Endodermal cell (in vitro differentiated cells): ENCODE measurements at regions not wholly inside any gene's neighbourhood (a gene's known extent, or its start where the extent isn't known, plus 50 kb on each side); places are given as distances from the start of the nearest gene placed in this dataset.

ENCODE experiments used
- DNase-seq: peaks from one replicate; pipeline ENCODE4 v3.0.0-alpha.2; 2017
- H3K27ac ChIP-seq: 2 replicates; pipeline ENCODE4 v1.5.1; 2013; ENCODE audit warnings: mild to moderate bottlenecking, low read depth, low read length, moderate library complexity
- H3K27me3 ChIP-seq: 2 replicates; pipeline ENCODE4 v1.6.1; 2013; ENCODE audit warnings: mild to moderate bottlenecking, low read length, moderate library complexity; ENCODE audit not compliant: insufficient read depth, control insufficient read depth, poor library complexity, severe bottlenecking
- H3K36me3 ChIP-seq: 2 replicates; pipeline ENCODE4 v1.7.0; 2013; ENCODE audit warnings: mild to moderate bottlenecking, low read length, moderate library complexity; ENCODE audit not compliant: control insufficient read depth, insufficient read depth
- H3K4me1 ChIP-seq: one replicate; pipeline ENCODE4 v1.7.0; 2013; ENCODE audit warnings: low read length; ENCODE audit not compliant: control insufficient read depth, insufficient read depth
- H3K4me3 ChIP-seq: 2 replicates; pipeline ENCODE4 v1.5.1; 2013; ENCODE audit warnings: mild to moderate bottlenecking, low read length, moderate library complexity
- H3K9ac ChIP-seq: 2 replicates; pipeline ENCODE4 v1.6.1; 2013; ENCODE audit warnings: mild to moderate bottlenecking, low read length, moderate library complexity; ENCODE audit not compliant: poor library complexity, severe bottlenecking; ENCODE audit errors: extremely low read depth
- H3K9me3 ChIP-seq: 2 replicates; pipeline ENCODE4 v1.6.1; 2013; ENCODE audit warnings: mild to moderate bottlenecking, low read length, moderate library complexity; ENCODE audit not compliant: control insufficient read depth
- H3K27ac Mint-ChIP-seq: 2 replicates; pipeline ENCODE4 v1.8.0; 2020; ENCODE audit warnings: mixed read lengths
- H3K27me3 Mint-ChIP-seq: 2 replicates; pipeline ENCODE4 v1.8.0; 2021; ENCODE audit warnings: mild to moderate bottlenecking, mixed read lengths; ENCODE audit not compliant: insufficient read depth
- H3K36me3 Mint-ChIP-seq: 2 replicates; pipeline ENCODE4 v1.8.0; 2020; ENCODE audit warnings: low read depth, mixed read lengths
- H3K4me1 Mint-ChIP-seq: 2 replicates; pipeline ENCODE4 v1.8.0; 2020; ENCODE audit warnings: mixed read lengths
- H3K4me3 Mint-ChIP-seq: 2 replicates; pipeline ENCODE4 v1.8.0; 2020; ENCODE audit warnings: mild to moderate bottlenecking, moderate library complexity, mixed read lengths
- H3K9me3 Mint-ChIP-seq: 2 replicates; pipeline ENCODE4 v1.8.0; 2020; ENCODE audit warnings: mild to moderate bottlenecking, mixed read lengths
- CTCF ChIP-seq: fragments of 200-600 bp; sonication (generic); conservative IDR thresholded peaks from 2 replicates; pipeline ENCODE4 v1.5.0; 2021; ENCODE audit warnings: antibody characterized with exemption, mild to moderate bottlenecking
- WGBS, 2 experiments: methylation state at CpG; one replicate each; pipeline versions ENCODE4 v1.1.5 to v1.1.7; 2013; ENCODE audit warnings: missing lambda C conversion rate in 2 of 2, mixed read lengths in 1 of 2; ENCODE audit not compliant: insufficient coverage in 1 of 2, insufficient read length in 1 of 2; 5-methylcytosine and 5-hydroxymethylcytosine counted together

- Histone ChIP-seq H3K27ac (no peak overlapping the region), H3K27me3 (no peaks in the 10 kb centered on the region), H3K36me3 (peaks cover 4% of the 10 kb centered on the region), H3K4me1 (peaks cover 13% of the 10 kb centered on the region), H3K9ac (no peak overlapping the region), H3K9me3 (no peaks in the 10 kb centered on the region), H3K4me3 (no peak overlapping the region)
- Mint-ChIP-seq H3K27ac (peak overlapping the region; percentile 65), H3K27me3 (no peaks in the 10 kb centered on the region), H3K4me1 (peaks cover 34% of the 10 kb centered on the region), H3K36me3 (peaks cover 4% of the 10 kb centered on the region), H3K4me3 (no peak overlapping the region), H3K9me3 (no peaks in the 10 kb centered on the region)
- DNase-seq: no peak
- TF ChIP-seq CTCF: no peak
- 87 to 89% methylated on average over 6 to 11 of the region's 11 CpGs for WGBS, 2 experiments
These were observed 59.2 kb upstream of the PIM1 start for GRCh38 chr6:37110500-37111461.

GRCh38 chr6:37113976-37114375 is 56.0 kb upstream of the PIM1 start:
- Mint-ChIP-seq H3K9me3 (no peaks in the 10 kb centered on the region), H3K27ac (no peak overlapping the region), H3K4me3 (no peak overlapping the region), H3K4me1 (peaks cover 26% of the 10 kb centered on the region), H3K36me3 (peaks cover 7% of the 10 kb centered on the region), H3K27me3 (no peaks in the 10 kb centered on the region)
- 96 to 100% methylated on average over 4 of the region's 4 CpGs for WGBS, 2 experiments
- no peak for TF ChIP-seq CTCF
- no peak overlapping the region for H3K4me3 ChIP-seq
- H3K4me1 ChIP-seq: peaks cover 13% of the 10 kb centered on the region
- H3K27me3 ChIP-seq: no peaks in the 10 kb centered on the region
- no peak for DNase-seq
- H3K9ac ChIP-seq: no peak overlapping the region
- no peak overlapping the region for H3K27ac ChIP-seq
- H3K36me3 ChIP-seq: peaks cover 4% of the 10 kb centered on the region
- H3K9me3 ChIP-seq: no peaks in the 10 kb centered on the region

GRCh38 chr6:37114612-37115011 is 55.3 kb upstream of the PIM1 start:
- peaks cover 7% of the 10 kb centered on the region for H3K36me3 Mint-ChIP-seq
- Histone ChIP-seq H3K9ac (no peak overlapping the region), H3K27me3 (no peaks in the 10 kb centered on the region), H3K4me3 (no peak overlapping the region), H3K36me3 (peaks cover 4% of the 10 kb centered on the region), H3K27ac (no peak overlapping the region), H3K4me1 (peaks cover 9% of the 10 kb centered on the region), H3K9me3 (no peaks in the 10 kb centered on the region)
- TF ChIP-seq CTCF: no peak
- no peak overlapping the region for H3K4me3 Mint-ChIP-seq
- WGBS, 2 experiments: 93 to 98% methylated on average over 2 to 4 of the region's 4 CpGs
- no peaks in the 10 kb centered on the region for H3K27me3 Mint-ChIP-seq
- peaks cover 27% of the 10 kb centered on the region for H3K4me1 Mint-ChIP-seq
- no peak for DNase-seq
- H3K27ac Mint-ChIP-seq: no peak overlapping the region
- no peaks in the 10 kb centered on the region for H3K9me3 Mint-ChIP-seq
